IMR-90 (cell line): ENCODE measurements at regions not wholly inside any gene's neighbourhood (a gene's known extent, or its start where the extent isn't known, plus 50 kb on each side); places are given as distances from the start of the nearest gene placed in this dataset.
"Not testable (repeated sequence)": the region's sequence is repeated elsewhere in the genome, so short reads cannot be mapped to it uniquely, and the experiment has no call there.

Source experiments
- ATAC-seq: fragments of 200-7000 bp; cut with Tn5 transposase; 2 replicates; pipeline ENCODE4 v1.9.1; 2020; ENCODE audit warnings: low read depth, mild to moderate bottlenecking, moderate library complexity
- BruUV-seq: library from RNA; stranded (reverse); fragments of 400-500 nt; replicated peaks from 2 replicates; lab custom pipeline; 2021; lab: Mats Ljungman, UMichigan
- CTCF ChIA-PET: fragments of 300-600 bp; formaldehyde crosslinking; extraction: SDS; loops from one replicate; lab custom pipeline; 2021; ENCODE audit warnings: antibody characterized with exemption; lab: Yijun Ruan, JAX
- POLR2A ChIA-PET: fragments of 300-600 bp; sonication (Branson Sonifier 250); formaldehyde crosslinking; loops from one replicate; lab custom pipeline; 2022; ENCODE audit warnings: antibody characterized with exemption; ENCODE audit not compliant: unreplicated experiment; lab: Charles Lee
- DNase-seq: peaks from one replicate; pipeline ENCODE4 v3.0.0; 2013
- H2AFZ ChIP-seq: replicated peaks from 2 replicates; pipeline ENCODE3; 2013; ENCODE audit warnings: low read length, mild to moderate bottlenecking; ENCODE audit not compliant: poor library complexity
- H2AK5ac ChIP-seq: 2 replicates; pipeline ENCODE4 v1.6.1; 2013; ENCODE audit warnings: low read depth, low read length, inconsistent platforms
- H2AK9ac ChIP-seq: replicated peaks from 2 replicates; pipeline ENCODE3; 2013; ENCODE audit warnings: mild to moderate bottlenecking, low read depth, low read length, moderate library complexity; ENCODE audit not compliant: poor library complexity
- H2BK120ac ChIP-seq: 2 replicates; pipeline ENCODE4 v1.6.1; 2013; ENCODE audit warnings: low read depth, low read length, inconsistent platforms
- H2BK15ac ChIP-seq: 3 replicates; pipeline ENCODE4 v1.6.1; 2013; ENCODE audit warnings: low read depth, low read length, inconsistent platforms
- H2BK20ac ChIP-seq: 2 replicates; pipeline ENCODE4 v1.6.1; 2013; ENCODE audit warnings: low read depth, mild to moderate bottlenecking, inconsistent platforms, low read length, moderate library complexity
- H2BK5ac ChIP-seq: 2 replicates; pipeline ENCODE4 v1.6.1; 2013; ENCODE audit warnings: mild to moderate bottlenecking, low read depth, low read length, inconsistent platforms; ENCODE audit not compliant: poor library complexity, severe bottlenecking
- H3K14ac ChIP-seq: replicated peaks from 2 replicates; pipeline ENCODE4 v1.6.1; 2013; ENCODE audit warnings: low read depth, low read length, inconsistent platforms
- H3K18ac ChIP-seq: 2 replicates; pipeline ENCODE4 v1.6.1; 2013; ENCODE audit warnings: low read depth, low read length, control low read depth
- H3K23ac ChIP-seq: 2 replicates; pipeline ENCODE4 v1.6.1; 2013; ENCODE audit warnings: low read depth, low read length, inconsistent platforms
- H3K27ac ChIP-seq: 2 replicates; pipeline ENCODE4 v1.5.1; 2013; ENCODE audit warnings: mild to moderate bottlenecking, control low read depth, low read length; ENCODE audit not compliant: insufficient read depth
- H3K27me3 ChIP-seq: 2 replicates; pipeline ENCODE4 v1.6.1; 2013; ENCODE audit warnings: low read length; ENCODE audit not compliant: control insufficient read depth, insufficient read depth
- H3K36me3 ChIP-seq: 2 replicates; pipeline ENCODE4 v1.6.1; 2013; ENCODE audit warnings: low read length, mixed read lengths; ENCODE audit not compliant: control insufficient read depth, insufficient read depth
- H3K4ac ChIP-seq: 2 replicates; pipeline ENCODE4 v1.6.1; 2013; ENCODE audit warnings: low read depth, low read length, inconsistent platforms
- H3K4me1 ChIP-seq: 2 replicates; pipeline ENCODE4 v1.6.1; 2013; ENCODE audit warnings: low read length, mixed read lengths; ENCODE audit not compliant: control insufficient read depth, insufficient read depth
- H3K4me2 ChIP-seq: 2 replicates; pipeline ENCODE4 v1.6.1; 2013; ENCODE audit warnings: low read depth, mild to moderate bottlenecking, control low read depth, low read length, moderate library complexity
- H3K4me3 ChIP-seq: 2 replicates; pipeline ENCODE4 v1.5.1; 2013; ENCODE audit warnings: low read depth, mild to moderate bottlenecking, control low read depth, low read length, moderate library complexity; ENCODE audit not compliant: insufficient read depth
- H3K56ac ChIP-seq: 2 replicates; pipeline ENCODE4 v1.6.1; 2013; ENCODE audit warnings: low read length, inconsistent platforms; ENCODE audit not compliant: insufficient read depth; ENCODE audit errors: extremely low read depth
- H3K79me1 ChIP-seq, 2 experiments: 2 replicates each; pipeline ENCODE4 v1.6.1; 2013; ENCODE audit warnings: low read length in 2 of 2, inconsistent platforms in 1 of 2, low read depth in 1 of 2
- H3K9ac ChIP-seq: 2 replicates; pipeline ENCODE4 v1.6.1; 2013; ENCODE audit warnings: low read depth, low read length, control low read depth
- H3K9me1 ChIP-seq: 2 replicates; pipeline ENCODE4 v1.6.1; 2013; ENCODE audit warnings: low read length, inconsistent platforms; ENCODE audit not compliant: insufficient read depth
- H3K9me3 ChIP-seq: 2 replicates; pipeline ENCODE4 v1.6.1; 2013; ENCODE audit warnings: low read length; ENCODE audit not compliant: control insufficient read depth, insufficient read depth
- H4K20me1 ChIP-seq: 2 replicates; pipeline ENCODE4 v1.6.1; 2013; ENCODE audit warnings: low read length, inconsistent platforms; ENCODE audit not compliant: insufficient read depth
- H4K5ac ChIP-seq: 2 replicates; pipeline ENCODE4 v1.6.1; 2013; ENCODE audit warnings: mild to moderate bottlenecking, low read depth, low read length, control low read depth
- H4K8ac ChIP-seq, 2 experiments: 2 replicates each; pipeline ENCODE4 v1.6.1; 2013; ENCODE audit warnings: low read depth in 2 of 2, low read length in 2 of 2, control low read depth in 1 of 2, inconsistent platforms in 1 of 2
- H4K91ac ChIP-seq: 2 replicates; pipeline ENCODE4 v1.6.1; 2013; ENCODE audit warnings: low read depth, low read length, inconsistent platforms; ENCODE audit not compliant: insufficient read depth
- WGBS, 2 experiments: methylation state at CpG; one replicate each; pipeline versions ENCODE4 v1.1.5 to v1.1.7; 2013; ENCODE audit warnings: missing lambda C conversion rate in 2 of 2; ENCODE audit not compliant: insufficient read length in 1 of 2; ENCODE audit errors: extremely low coverage in 2 of 2; 5-methylcytosine and 5-hydroxymethylcytosine counted together
- dilution Hi-C: fragments of 300-500 bp; cut with HindIII; formaldehyde crosslinking; loops from one replicate; pipeline ENCODE4 v1.14.3; 2018; ENCODE audit warnings: low sequenced_read_pairs; ENCODE audit not compliant: unreplicated experiment
- in situ Hi-C: fragments of 300-500 bp; cut with MboI; formaldehyde crosslinking; loops from 3 replicates; pipeline ENCODE4 v1.14.3; 2019; ENCODE audit warnings: low sequenced_read_pairs, inconsistent platforms, mixed read lengths
- intact Hi-C: fragments of 100-400 bp; cut with micrococcal nuclease; formaldehyde crosslinking; loops from 2 replicates; pipeline ENCODE4 v1.10.0; 2022

DNA sequence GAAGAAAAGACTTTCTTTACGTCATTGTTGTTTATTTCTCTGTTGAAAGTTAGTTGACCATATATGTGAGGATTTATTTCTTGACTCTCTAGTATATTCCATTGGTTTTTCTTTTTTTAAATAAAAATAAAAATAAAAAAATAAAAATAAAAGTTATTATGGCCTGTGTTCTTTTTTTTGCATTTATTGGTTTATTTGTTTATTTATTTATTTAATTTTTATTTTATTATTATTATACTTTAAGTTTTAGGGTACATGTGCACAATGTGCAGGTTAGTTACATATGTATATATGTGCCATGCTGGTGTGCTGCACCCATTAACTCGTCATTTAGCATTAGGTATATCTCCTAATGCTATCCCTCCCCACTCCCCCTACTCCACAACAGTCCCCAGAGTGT lies 822.7 kb upstream of the SLC39A10 start:
- H2AFZ ChIP-seq, in situ Hi-C loops, H3K4me3 ChIP-seq, H4K91ac ChIP-seq, H3K9me1 ChIP-seq, H3K14ac ChIP-seq, H4K8ac ChIP-seq, DNase-seq, H2AK5ac ChIP-seq, H4K20me1 ChIP-seq, H2BK120ac ChIP-seq, H3K27ac ChIP-seq, H3K23ac ChIP-seq, H3K27me3 ChIP-seq, H3K36me3 ChIP-seq, H2BK20ac ChIP-seq, H3K9ac ChIP-seq, H2AK9ac ChIP-seq, H3K4me2 ChIP-seq, H3K9me3 ChIP-seq, H3K56ac ChIP-seq, H2BK5ac ChIP-seq, intact Hi-C loops, H3K4me1 ChIP-seq, ATAC-seq, CTCF ChIA-PET, POLR2A ChIA-PET, H2BK15ac ChIP-seq, H3K4ac ChIP-seq, dilution Hi-C loops, BruUV-seq, H3K18ac ChIP-seq, H3K79me1 ChIP-seq, H4K5ac ChIP-seq: not testable (repeated sequence)
- no CpG with 5 or more reads among the region's 2 CpGs for WGBS, 2 experiments
